Type B pancreatic cell (in vitro differentiated cells): ENCODE measurements at regions not wholly inside any gene's neighbourhood (a gene's known extent, or its start where the extent isn't known, plus 50 kb on each side); places are given as distances from the start of the nearest gene placed in this dataset.
A peak's percentile ranks its signal among the peaks of the same experiment; 100 is the strongest.

Source experiments
- DNase-seq: peaks from one replicate; pipeline ENCODE4 v3.0.0; 2021; ENCODE audit warnings: mixed read lengths; ENCODE audit not compliant: unreplicated experiment; ENCODE audit errors: extremely low spot score
- H3K27ac Mint-ChIP-seq: 2 replicates; pipeline ENCODE4 v1.8.0; 2021; ENCODE audit warnings: mild to moderate bottlenecking, mixed read lengths
- H3K27me3 Mint-ChIP-seq: 2 replicates; pipeline ENCODE4 v1.8.0; 2021; ENCODE audit warnings: mixed read lengths
- H3K36me3 Mint-ChIP-seq: 2 replicates; pipeline ENCODE4 v1.8.0; 2021; ENCODE audit warnings: mixed read lengths
- H3K4me1 Mint-ChIP-seq: one replicate; pipeline ENCODE4 v1.8.0; 2021; ENCODE audit warnings: mixed read lengths; ENCODE audit not compliant: unreplicated experiment
- H3K4me3 Mint-ChIP-seq: 2 replicates; pipeline ENCODE4 v1.8.0; 2021; ENCODE audit warnings: mild to moderate bottlenecking, mixed read lengths
- H3K9me3 Mint-ChIP-seq: 2 replicates; pipeline ENCODE4 v1.8.0; 2021; ENCODE audit warnings: mixed read lengths
- TF ChIP-seq, protein P1 (sequence below): fragments of 200-600 bp; sonication (generic); conservative IDR thresholded peaks from 2 replicates; pipeline ENCODE4 v1.5.0; 2021; ENCODE audit warnings: antibody characterized with exemption, mild to moderate bottlenecking

- TF ChIP-seq, protein P1, sequence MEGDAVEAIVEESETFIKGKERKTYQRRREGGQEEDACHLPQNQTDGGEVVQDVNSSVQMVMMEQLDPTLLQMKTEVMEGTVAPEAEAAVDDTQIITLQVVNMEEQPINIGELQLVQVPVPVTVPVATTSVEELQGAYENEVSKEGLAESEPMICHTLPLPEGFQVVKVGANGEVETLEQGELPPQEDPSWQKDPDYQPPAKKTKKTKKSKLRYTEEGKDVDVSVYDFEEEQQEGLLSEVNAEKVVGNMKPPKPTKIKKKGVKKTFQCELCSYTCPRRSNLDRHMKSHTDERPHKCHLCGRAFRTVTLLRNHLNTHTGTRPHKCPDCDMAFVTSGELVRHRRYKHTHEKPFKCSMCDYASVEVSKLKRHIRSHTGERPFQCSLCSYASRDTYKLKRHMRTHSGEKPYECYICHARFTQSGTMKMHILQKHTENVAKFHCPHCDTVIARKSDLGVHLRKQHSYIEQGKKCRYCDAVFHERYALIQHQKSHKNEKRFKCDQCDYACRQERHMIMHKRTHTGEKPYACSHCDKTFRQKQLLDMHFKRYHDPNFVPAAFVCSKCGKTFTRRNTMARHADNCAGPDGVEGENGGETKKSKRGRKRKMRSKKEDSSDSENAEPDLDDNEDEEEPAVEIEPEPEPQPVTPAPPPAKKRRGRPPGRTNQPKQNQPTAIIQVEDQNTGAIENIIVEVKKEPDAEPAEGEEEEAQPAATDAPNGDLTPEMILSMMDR: no peak
- no peak overlapping the region for H3K27ac Mint-ChIP-seq
These were observed 358.8 kb downstream of the PREX1 start for GRCh38 chr20:48469026-48469425.

DNA sequence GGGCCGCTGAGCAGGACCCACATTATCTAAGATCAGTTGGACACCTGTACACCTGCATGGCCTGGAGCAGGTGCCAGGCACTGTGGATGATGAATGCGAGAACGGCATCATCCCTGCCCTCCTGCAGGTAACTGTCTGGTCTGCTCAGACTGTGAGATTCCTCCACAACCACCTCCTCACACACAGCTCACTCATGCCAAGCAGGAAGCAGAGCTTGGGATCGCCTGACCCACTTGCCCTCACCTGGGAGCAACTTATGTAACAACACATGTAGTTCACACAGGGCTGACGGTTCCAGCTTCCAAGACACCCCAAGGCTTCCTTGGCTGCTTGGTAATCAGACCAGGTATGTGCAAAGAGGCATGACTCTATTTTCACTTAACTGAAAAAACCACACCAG, 359.2 kb downstream of the PREX1 start:
- TF ChIP-seq, protein P1: no peak
- Mint-ChIP-seq H3K36me3 (no peaks in the 10 kb centered on the region), H3K27me3 (peaks cover 9% of the 10 kb centered on the region), H3K9me3 (peaks cover 9% of the 10 kb centered on the region), H3K4me3 (no peak overlapping the region), H3K27ac (no peak overlapping the region), H3K4me1 (peaks cover 7% of the 10 kb centered on the region)
- DNase-seq: no peak

More at GRCh38 chr20:48469026-48469425, 358.8 kb downstream of the PREX1 start:
- no peak for DNase-seq
- Mint-ChIP-seq H3K27me3 (peaks cover 5% of the 10 kb centered on the region), H3K4me1 (peaks cover 2% of the 10 kb centered on the region), H3K9me3 (peaks cover 9% of the 10 kb centered on the region), H3K36me3 (no peaks in the 10 kb centered on the region), H3K4me3 (no peak overlapping the region)

GRCh38 chr20:48467622-48468021, 360.2 kb downstream of the PREX1 start:
- Mint-ChIP-seq H3K4me3 (no peak overlapping the region), H3K4me1 (peaks cover 16% of the 10 kb centered on the region), H3K36me3 (no peaks in the 10 kb centered on the region), H3K27ac (no peak overlapping the region), H3K9me3 (peaks cover 9% of the 10 kb centered on the region), H3K27me3 (peaks cover 14% of the 10 kb centered on the region)
- DNase-seq: no peak
- TF ChIP-seq, protein P1: no peak

DNA sequence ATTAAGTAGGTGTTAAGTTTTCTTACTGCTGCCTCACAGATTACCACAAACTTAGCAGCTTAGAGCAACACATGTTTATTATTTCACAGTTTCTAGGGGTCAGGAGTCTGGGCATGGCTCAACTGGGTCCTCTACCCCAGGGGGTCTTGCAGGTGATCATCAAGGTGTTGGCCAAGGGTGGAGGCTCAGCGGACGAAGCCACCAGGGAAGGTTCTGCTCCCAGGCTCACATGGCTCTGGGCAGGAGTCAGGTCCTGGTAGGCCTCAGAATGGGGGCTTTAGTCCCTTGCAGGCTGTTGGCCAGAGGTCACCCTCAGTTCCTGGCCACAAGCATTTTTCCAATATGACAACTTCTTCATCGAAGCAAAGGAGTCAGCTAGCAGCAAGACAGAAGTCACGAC, 362.5 kb downstream of the PREX1 start:
- no peaks in the 10 kb centered on the region for H3K36me3 Mint-ChIP-seq

DNA sequence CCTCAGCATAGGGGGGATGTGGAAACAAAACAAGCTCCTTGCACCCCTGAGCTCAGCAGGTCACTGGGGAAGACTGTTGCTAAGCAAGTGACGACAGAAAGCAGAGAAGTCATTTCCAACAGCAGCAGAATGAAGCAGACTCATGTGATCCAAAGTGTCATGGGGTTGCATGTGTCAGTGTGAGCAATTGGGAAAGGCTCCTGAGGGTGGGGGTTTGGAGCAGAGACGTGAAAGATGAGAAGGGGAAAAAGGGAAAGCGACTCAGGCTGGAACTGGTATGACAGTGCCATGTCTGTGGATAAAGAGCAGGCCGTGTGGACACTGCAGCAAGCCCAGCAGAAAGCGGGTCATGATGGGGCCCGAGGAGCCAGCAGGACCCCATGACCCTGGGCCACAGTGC, 363.9 kb downstream of the PREX1 start:
- Mint-ChIP-seq H3K4me1 (peaks cover 35% of the 10 kb centered on the region), H3K27me3 (peaks cover 30% of the 10 kb centered on the region), H3K4me3 (peak overlapping the region; percentile 5), H3K27ac (peak overlapping the region; percentile 7), H3K36me3 (no peaks in the 10 kb centered on the region), H3K9me3 (peaks cover 9% of the 10 kb centered on the region)
- TF ChIP-seq, protein P1: no peak
- no peak for DNase-seq

More for the DNA sequence above, 362.5 kb downstream of the PREX1 start:
- DNase-seq: no peak
- Mint-ChIP-seq H3K4me3 (no peak overlapping the region), H3K4me1 (peaks cover 26% of the 10 kb centered on the region), H3K9me3 (peaks cover 9% of the 10 kb centered on the region), H3K27me3 (peaks cover 25% of the 10 kb centered on the region), H3K27ac (no peak overlapping the region)
- TF ChIP-seq, protein P1: no peak
